ENCODE measurements at regions not wholly inside any gene's neighbourhood (a gene's known extent, or its start where the extent isn't known, plus 50 kb on each side); places are given as distances from the start of the nearest gene placed in this dataset.

GRCh38 chr10:78511324-78512204 is 477.9 kb downstream of the RPS24 start:
- Histone ChIP-seq H3K9me3 (ENCODE audit: control extremely low read depth in 1 of 3, control insufficient read depth in 2 of 3, insufficient read depth in 1 of 3, low read length in 2 of 3) (no peaks in the 10 kb centered on the region), H3K27ac (ENCODE audit: low read length in 2 of 2) (no peak overlapping the region), H3K79me2 (ENCODE audit: control insufficient read depth, insufficient read depth, low read length) (no peaks in the 10 kb centered on the region), H3K4me2 (replicated peaks; ENCODE audit: low read depth, low read length, poor library complexity, severe bottlenecking) (no peak overlapping the region), H4K20me1 (ENCODE audit: control insufficient read depth, insufficient read depth, low read length, poor library complexity, severe bottlenecking) (no peaks in the 10 kb centered on the region), H3K36me3 (replicated peaks in 1 of 2; ENCODE audit: control extremely low read depth in 1 of 2, control insufficient read depth in 1 of 2, extremely low read depth in 1 of 2, insufficient read depth in 2 of 2, low read length in 1 of 2) (no peaks in the 10 kb centered on the region), H2AFZ (ENCODE audit: insufficient read depth, low read depth, low read length, poor library complexity, severe bottlenecking) (no peak overlapping the region), H3K4me1 (ENCODE audit: control insufficient read depth in 2 of 2, insufficient read depth in 2 of 2, low read length in 2 of 2) (no peaks in the 10 kb centered on the region), H3K4me3 (ENCODE audit: control extremely low read depth in 1 of 5, extremely low read depth in 1 of 5, insufficient read depth in 1 of 5, low read depth in 2 of 5, low read length in 4 of 5) (no peak overlapping the region), H3K27me3 (replicated peaks in 1 of 4; ENCODE audit: control extremely low read depth in 1 of 4, control insufficient read depth in 3 of 4, insufficient read depth in 4 of 4, low read length in 3 of 4) (no peaks in the 10 kb centered on the region), H3K9ac (ENCODE audit: low read length) (no peak overlapping the region)
- Mint-ChIP-seq H3K4me3 (no peak overlapping the region), H3K9me3 (ENCODE audit: insufficient read depth) (no peaks in the 10 kb centered on the region), H3K27me3 (peaks cover 26% of the 10 kb centered on the region), H3K4me1 (no peaks in the 10 kb centered on the region), H3K27ac (no peak overlapping the region)
- TF ChIP-seq CTCF (IDR thresholded peaks at IDR 0.05) (no peak), EZH2 (IDR thresholded peaks at IDR 0.05; ENCODE audit: borderline replicate concordance, insufficient read depth, low read depth, low read length, poor library complexity, severe bottlenecking) (no peak)
- intact Hi-C loops (cut with micrococcal nuclease), result no loop called here
- ChIA-PET POLR2A (no interaction called here), CTCF (no interaction called here)
- no peak for DNase-seq
- ATAC-seq (ENCODE audit: low read depth), result no peak
- 94% methylated on average over 5 of the region's 6 CpGs for WGBS (ENCODE audit: insufficient coverage)

GRCh38 chr10:78512205-78512550 is 478.5 kb downstream of the RPS24 start:
- no peak overlapping the region for H3K4me3 ChIP-seq (ENCODE audit: control extremely low read depth in 1 of 5, extremely low read depth in 1 of 5, insufficient read depth in 1 of 5, low read depth in 2 of 5, low read length in 4 of 5)
- Mint-ChIP-seq H3K9me3 (ENCODE audit: insufficient read depth) (no peaks in the 10 kb centered on the region), H3K27ac (no peak overlapping the region), H3K4me1 (no peaks in the 10 kb centered on the region), H3K27me3 (peaks cover 26% of the 10 kb centered on the region), H3K4me3 (no peak overlapping the region)
- H3K27me3 ChIP-seq (replicated peaks in 1 of 4; ENCODE audit: control extremely low read depth in 1 of 4, control insufficient read depth in 3 of 4, insufficient read depth in 4 of 4, low read length in 3 of 4), result no peaks in the 10 kb centered on the region
- H3K4me1 ChIP-seq (ENCODE audit: control insufficient read depth in 2 of 2, insufficient read depth in 2 of 2, low read length in 2 of 2), result no peaks in the 10 kb centered on the region
- H3K36me3 ChIP-seq (replicated peaks in 1 of 2; ENCODE audit: control extremely low read depth in 1 of 2, control insufficient read depth in 1 of 2, extremely low read depth in 1 of 2, insufficient read depth in 2 of 2, low read length in 1 of 2), result no peaks in the 10 kb centered on the region
- DNase-seq (no peak), ATAC-seq (ENCODE audit: low read depth) (no peak)
- H4K20me1 ChIP-seq (ENCODE audit: control insufficient read depth, insufficient read depth, low read length, poor library complexity, severe bottlenecking), result no peaks in the 10 kb centered on the region
- TF ChIP-seq CTCF (IDR thresholded peaks at IDR 0.05) (no peak), EZH2 (IDR thresholded peaks at IDR 0.05; ENCODE audit: borderline replicate concordance, insufficient read depth, low read depth, low read length, poor library complexity, severe bottlenecking) (no peak)
- H3K4me2 ChIP-seq (replicated peaks; ENCODE audit: low read depth, low read length, poor library complexity, severe bottlenecking), result no peak overlapping the region
- no peaks in the 10 kb centered on the region for H3K9me3 ChIP-seq (ENCODE audit: control extremely low read depth in 1 of 3, control insufficient read depth in 2 of 3, insufficient read depth in 1 of 3, low read length in 2 of 3)
- no peaks in the 10 kb centered on the region for H3K79me2 ChIP-seq (ENCODE audit: control insufficient read depth, insufficient read depth, low read length)
- no peak overlapping the region for H2AFZ ChIP-seq (ENCODE audit: insufficient read depth, low read depth, low read length, poor library complexity, severe bottlenecking)
- H3K27ac ChIP-seq (ENCODE audit: low read length in 2 of 2), result no peak overlapping the region
- ChIA-PET CTCF (no interaction called here), POLR2A (no interaction called here)
- no peak overlapping the region for H3K9ac ChIP-seq (ENCODE audit: low read length)
- 96% methylated on average over 3 of the region's 3 CpGs for WGBS (ENCODE audit: insufficient coverage)
- intact Hi-C loops (cut with micrococcal nuclease), result no loop called here
